GM12878 (cell line): ENCODE measurements at regions not wholly inside any gene's neighbourhood (a gene's known extent, or its start where the extent isn't known, plus 50 kb on each side); places are given as distances from the start of the nearest gene placed in this dataset.
"Not testable (repeated sequence)": the region's sequence is repeated elsewhere in the genome, so short reads cannot be mapped to it uniquely, and the experiment has no call there.

ENCODE experiments used
- CBX3 ChIP-seq: fragments of 200-600 bp; sonication (generic); IDR thresholded peaks from 2 replicates; pipeline ENCODE4 v1.6.1; 2016; ENCODE audit warnings: low read depth, borderline replicate concordance
- FOS ChIP-seq: IDR thresholded peaks from 3 replicates; pipeline ENCODE4 v1.6.1; 2011; ENCODE audit warnings: borderline replicate concordance; ENCODE audit not compliant: insufficient read length; ENCODE audit errors: extremely low read depth
- POLR2AphosphoS5 ChIP-seq: IDR thresholded peaks from 2 replicates; pipeline ENCODE4 v1.6.1; 2011; ENCODE audit warnings: mild to moderate bottlenecking, low read length, inconsistent platforms
- ZZZ3 ChIP-seq: IDR thresholded peaks from 2 replicates; pipeline ENCODE4 v1.6.1; 2011; ENCODE audit warnings: low read depth; ENCODE audit not compliant: control insufficient read depth, insufficient read length
- TF ChIP-seq, protein P1 (sequence below): IDR thresholded peaks from 2 replicates; pipeline ENCODE4 v1.6.1; 2012; ENCODE audit warnings: low read length, inconsistent platforms

DNA sequence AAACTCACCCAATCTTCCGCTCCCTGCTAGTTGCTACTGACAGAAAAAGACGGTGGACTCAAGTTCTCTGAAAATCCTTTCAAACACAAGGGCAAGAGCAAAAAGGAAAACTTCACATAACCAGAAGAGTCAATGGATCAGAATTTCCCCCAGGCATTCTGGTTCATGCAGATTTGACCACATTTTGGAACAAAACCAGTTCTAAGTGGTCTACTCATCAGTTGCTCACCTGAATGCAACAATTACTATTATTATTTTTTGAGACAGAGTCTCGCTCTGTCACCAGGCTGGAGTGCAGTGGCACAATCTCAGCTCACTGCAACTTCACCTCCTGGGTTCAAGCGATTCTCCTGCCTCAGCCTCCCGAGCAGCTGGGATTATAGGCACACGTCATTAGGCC is 80.9 kb upstream of the XYLT1 start:
- not testable (repeated sequence) for TF ChIP-seq CBX3, FOS, POLR2AphosphoS5, ZZZ3
- TF ChIP-seq, protein P1, sequence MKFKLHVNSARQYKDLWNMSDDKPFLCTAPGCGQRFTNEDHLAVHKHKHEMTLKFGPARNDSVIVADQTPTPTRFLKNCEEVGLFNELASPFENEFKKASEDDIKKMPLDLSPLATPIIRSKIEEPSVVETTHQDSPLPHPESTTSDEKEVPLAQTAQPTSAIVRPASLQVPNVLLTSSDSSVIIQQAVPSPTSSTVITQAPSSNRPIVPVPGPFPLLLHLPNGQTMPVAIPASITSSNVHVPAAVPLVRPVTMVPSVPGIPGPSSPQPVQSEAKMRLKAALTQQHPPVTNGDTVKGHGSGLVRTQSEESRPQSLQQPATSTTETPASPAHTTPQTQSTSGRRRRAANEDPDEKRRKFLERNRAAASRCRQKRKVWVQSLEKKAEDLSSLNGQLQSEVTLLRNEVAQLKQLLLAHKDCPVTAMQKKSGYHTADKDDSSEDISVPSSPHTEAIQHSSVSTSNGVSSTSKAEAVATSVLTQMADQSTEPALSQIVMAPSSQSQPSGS = not testable (repeated sequence)
